Left cardiac atrium (tissue), 4 donors: ENCODE measurements at regions not wholly inside any gene's neighbourhood (a gene's known extent, or its start where the extent isn't known, plus 50 kb on each side); places are given as distances from the start of the nearest gene placed in this dataset.

Source experiments
- ATAC-seq, 2 donors: fragments of 200-7000 bp; cut with Tn5 transposase; one replicate each; pipeline ENCODE4 v1.9.1; 2020; ENCODE audit warnings: mild to moderate bottlenecking in 2 of 2, moderate library complexity in 2 of 2
- DNase-seq: peaks from one replicate; pipeline ENCODE4 v3.0.0-alpha.2; 2020
- intact Hi-C, 2 donors: fragments of 100-400 bp; cut with DNase I; formaldehyde crosslinking; loops; one replicate each; pipeline versions ENCODE4 v1.14.1 to v1.15.1; 2022 to 2023
- donor health status: DM: no; HTN: yes; CAD: no.
- donor health status: DM: no; HTN: yes; CAD: no; lungs with severe emphysema.
- donor health status: DM: yes; HTN: yes; CAD: no.
- donor health status: Dilated cardiomyopathy.

DNA sequence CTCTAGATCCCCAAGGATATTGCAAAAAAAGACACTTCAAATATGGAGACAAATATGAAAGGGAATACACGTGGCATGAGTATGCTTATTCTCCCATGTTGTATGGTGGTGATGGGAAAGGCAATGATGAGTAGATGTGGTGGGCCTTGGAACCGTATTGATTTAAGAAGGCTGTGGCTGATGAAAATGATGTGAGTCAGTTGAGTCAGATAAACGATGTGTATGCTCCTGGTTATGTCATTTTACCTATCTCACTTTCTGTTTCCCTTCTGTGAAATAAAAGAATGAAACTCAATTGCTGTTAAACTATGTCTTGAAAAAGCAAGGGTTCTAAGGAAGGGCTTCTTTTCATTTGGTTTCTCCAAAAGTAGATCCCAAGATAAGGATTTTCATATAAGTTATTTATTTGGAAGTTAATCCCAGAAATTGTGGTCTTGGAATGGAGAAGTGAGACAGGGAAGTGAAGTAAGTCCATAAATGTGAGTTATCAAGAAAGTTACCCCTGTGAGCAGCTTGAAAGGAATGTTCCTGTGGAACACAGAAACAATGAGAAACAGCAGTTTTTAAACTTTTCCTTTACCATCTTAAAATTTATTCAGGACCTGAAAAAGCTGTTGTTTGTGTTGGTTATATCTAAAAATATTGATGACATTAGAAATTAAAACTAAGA lies 292.0 kb downstream of the DUSP10 start:
- no peak for ATAC-seq
- DNase-seq: no peak
- intact Hi-C loops: no loop called here

DNA sequence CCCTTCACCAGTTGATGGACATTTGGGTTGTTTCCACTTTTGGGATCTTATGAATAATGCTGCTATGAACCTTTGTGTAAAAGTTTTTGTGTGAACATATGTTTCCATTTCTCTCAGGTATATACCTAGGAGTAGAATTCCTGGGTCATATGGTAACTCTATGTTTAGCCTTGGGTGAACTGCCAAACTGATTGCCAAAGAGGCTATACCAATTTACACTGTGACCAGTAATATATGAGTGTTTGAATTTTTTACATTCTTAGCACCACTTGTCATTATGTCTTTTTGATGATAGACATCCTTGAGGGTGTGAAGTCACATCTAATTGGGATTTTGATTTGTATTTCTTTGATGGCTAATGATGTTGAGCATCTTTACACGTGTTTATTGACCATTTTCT lies 290.1 kb downstream of the DUSP10 start:
- DNase-seq (no peak), ATAC-seq (no peak)
- intact Hi-C loops: no loop called here

DNA sequence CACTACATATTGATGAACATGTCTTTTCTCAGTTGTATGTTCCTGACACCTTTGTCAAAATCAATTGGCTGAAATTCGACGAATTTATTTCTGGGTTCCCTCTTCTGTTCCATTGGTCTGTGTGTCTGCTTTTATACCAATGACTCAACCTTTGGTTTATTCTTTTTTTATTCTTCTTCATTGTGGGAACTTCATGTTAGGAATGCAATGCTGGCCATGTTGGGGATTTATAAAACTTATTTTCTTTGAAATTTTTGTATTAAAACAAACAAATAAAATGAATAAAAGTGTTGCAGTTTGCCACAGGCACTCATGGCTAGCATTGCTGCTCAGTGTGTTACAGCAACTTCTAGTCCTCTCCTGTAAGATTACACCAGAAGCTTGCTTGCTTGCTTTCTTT lies 287.8 kb downstream of the DUSP10 start:
- DNase-seq (no peak), ATAC-seq (no peak)
- intact Hi-C loops: no loop called here

DNA sequence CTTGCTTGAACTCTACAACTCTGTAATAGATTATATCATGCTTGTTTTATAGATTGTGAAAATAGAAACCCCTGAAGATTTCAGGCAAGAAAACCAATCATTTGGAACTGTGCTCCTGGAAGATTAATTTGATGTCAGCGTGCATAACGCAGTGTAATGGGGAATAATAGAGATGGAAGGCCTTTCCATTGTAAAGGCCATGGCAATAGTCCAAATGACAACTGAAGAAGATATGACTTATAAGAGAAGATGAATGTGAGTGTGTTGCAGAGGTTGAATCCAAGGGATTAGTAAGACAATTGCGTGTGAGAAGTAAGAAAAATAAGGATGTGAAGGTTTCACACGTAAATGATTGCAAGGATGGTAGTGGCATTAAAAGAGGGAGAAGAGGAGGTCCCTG lies 285.0 kb downstream of the DUSP10 start:
- DNase-seq (no peak), ATAC-seq (no peak)
- intact Hi-C loops: no loop called here

DNA sequence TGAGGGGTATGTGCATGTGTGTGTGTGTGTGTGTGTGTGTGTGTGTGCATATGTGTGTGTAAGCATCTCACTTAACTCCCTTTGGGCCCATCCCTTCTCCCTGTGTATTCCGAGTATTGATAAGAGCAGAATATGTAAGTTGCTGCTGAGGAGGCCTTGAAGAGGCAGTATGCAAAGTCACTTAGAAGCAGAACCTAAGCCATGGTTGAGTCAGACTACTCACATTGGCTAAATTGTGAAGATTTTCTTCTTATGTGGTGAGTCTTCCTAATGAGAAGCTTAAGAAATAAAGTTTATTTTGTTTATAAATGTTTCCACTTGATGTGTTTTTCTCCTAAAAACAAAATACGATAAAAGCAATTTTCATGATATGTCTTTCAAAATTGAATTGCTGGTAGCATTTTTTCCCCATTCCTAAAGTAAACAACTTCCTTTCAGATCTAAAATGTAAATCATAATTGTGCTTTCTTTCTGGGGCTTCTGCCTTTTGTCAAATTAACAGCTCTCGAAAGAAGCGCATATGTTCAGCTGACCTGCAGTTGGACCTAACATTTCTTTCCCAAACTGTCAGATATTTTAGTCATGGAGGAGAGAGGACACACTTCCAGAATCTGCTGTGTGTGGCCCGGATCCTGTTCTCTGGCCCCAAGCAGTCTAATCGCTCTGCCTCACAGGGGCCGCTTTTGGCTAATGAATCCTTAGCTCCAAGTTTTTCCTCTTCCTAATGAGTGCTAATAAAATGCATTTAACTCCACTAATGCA lies 284.0 kb downstream of the DUSP10 start:
- no peak for DNase-seq
- peak; percentile 36 to 38 for ATAC-seq
- intact Hi-C loops: no loop called here

DNA sequence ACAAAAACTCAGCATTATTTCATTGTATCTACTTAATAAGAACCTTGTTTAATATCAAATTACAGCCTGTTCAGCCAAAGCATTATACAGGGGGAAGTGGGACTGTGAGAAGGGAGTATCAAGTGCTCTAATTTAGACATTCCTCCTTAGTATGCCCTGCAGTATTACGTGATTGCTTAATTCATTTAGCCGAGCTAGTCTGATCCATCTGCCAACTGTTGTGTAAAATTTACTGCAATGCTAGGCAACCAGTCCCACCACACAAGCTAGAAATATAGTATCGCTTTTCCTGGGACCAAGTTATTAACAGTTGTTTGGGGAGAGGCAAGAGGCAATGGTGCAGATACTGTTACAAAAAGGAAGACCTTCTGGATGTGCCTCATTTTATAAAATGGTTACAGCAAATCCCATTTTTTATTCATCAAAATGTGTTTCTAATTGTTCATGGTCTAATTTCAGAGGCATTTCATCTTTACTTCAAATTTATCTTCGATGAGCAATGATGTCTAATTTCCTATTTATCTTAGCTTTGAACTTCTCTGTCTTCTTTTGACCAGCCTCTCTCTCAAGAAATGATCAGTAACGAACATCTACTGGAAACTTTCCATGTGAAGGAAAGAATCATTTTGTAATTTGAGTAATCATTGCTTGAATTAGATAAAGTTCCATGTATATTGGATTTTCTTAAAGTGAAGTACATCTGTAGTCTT lies 283.3 kb downstream of the DUSP10 start:
- ATAC-seq (peak; percentile 92 to 96), DNase-seq (no peak)
- intact Hi-C loops: no loop called here

DNA sequence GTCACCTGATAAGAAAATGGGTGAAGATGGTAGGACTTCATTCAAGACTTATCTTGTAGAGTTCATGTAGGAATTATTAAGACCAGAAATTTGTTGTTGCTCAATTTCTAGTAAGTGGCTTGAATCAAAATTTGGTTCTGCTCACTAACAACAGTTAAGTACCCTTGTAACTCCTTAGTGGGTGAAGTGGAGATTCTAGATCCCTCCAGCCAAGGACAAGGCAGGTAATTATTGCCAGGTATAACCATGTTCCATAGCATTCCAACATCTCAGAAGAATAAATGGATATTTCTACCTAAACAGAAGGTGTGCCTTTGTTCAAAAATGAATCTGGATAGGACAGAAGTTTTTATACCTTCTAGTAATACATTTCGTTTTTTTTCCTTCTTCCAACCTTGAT lies 282.3 kb downstream of the DUSP10 start:
- DNase-seq: no peak
- intact Hi-C loops: no loop called here
- no peak for ATAC-seq

DNA sequence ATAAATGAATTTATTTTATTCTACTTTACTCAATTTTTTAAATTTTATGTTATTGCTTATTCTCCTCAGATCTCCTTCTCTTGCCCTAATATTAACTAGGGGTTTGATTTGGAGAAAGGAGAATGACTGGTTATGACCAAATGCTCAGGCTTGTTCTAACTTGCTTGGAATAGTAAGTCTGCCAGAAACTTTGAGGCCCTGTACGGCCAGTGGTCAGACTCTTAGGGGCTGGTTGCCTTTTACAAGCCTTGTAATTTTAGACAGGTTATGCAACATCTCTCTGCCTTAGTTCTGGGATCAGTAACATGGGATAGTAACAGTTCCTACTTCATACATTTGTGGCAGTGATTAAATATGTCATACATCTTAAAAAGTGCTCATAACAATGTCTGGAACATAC lies 279.5 kb downstream of the DUSP10 start:
- ATAC-seq: no peak
- no peak for DNase-seq
- intact Hi-C loops: no loop called here

DNA sequence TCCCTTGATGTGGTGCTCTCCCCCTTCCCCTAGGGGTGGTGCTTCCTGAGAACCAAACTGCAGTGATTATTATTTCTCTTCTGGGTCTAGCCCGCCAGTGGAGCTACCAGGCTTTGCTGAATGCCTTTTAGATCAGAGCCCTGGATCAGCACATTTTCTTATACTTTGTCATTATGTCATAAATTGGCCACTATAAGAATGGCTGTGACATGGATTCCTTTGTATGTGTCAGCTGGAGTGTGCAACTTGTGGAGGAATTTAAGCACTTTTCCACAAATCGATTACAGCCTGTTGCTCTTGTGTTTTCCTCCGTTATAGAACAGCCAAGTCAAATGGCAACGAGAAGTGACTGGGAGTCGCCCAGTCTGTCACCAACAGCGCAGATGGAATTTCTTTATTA lies 273.3 kb downstream of the DUSP10 start:
- no peak for ATAC-seq
- intact Hi-C loops: no loop called here
- no peak for DNase-seq

DNA sequence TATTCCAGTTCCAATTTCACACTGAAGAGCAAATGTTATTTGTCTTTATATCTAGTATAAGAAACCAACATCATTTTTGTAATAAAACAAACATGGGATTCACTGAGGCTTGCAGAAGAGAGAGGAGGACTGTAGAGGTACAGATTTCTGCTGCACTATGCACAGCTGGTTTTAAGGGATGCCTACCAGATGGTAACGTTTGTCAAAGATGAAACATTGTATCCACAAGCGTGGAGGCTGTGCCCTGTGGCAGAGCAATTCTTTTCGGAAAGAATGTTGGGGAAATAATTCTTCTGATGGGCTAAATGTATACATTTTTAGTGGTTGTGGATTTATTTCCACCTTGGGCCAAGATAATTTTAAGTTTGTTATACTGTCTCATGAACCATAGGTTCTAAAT lies 272.4 kb downstream of the DUSP10 start:
- ATAC-seq: no peak
- intact Hi-C loops: no loop called here
- DNase-seq: no peak

DNA sequence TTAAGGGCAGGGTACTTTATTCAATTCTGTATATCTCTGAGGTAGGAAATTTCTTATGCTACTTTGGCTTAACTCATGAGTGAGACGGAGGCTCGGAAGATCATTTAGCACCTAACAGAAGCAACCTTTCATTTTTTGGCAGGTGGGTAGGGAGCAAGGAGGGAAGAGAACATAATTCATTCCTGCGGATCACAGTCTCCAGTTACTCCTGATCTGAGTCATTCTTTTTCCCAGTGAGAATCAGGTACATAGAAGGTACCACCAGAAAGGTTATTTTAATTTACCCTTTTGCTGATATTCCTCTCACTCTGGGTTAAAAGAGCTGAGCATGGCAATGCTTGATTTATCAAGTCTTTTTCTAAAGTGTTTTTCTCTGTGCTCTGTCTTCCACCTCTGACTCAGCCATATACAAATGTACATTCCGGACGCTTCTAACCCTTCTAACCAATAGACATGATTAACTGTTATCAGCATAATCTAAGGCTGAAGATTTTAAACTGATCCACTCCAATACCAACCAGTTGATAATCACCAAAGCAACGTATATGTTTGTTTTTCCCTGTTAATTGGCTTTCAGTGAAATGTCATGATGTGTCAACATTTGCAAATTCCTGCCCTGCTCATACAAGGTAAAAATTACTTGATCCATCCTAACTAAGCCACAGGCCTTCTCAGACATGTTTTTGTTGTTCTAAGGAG lies 271.7 kb downstream of the DUSP10 start:
- ATAC-seq: no peak
- intact Hi-C loops: no loop called here
- DNase-seq: no peak

DNA sequence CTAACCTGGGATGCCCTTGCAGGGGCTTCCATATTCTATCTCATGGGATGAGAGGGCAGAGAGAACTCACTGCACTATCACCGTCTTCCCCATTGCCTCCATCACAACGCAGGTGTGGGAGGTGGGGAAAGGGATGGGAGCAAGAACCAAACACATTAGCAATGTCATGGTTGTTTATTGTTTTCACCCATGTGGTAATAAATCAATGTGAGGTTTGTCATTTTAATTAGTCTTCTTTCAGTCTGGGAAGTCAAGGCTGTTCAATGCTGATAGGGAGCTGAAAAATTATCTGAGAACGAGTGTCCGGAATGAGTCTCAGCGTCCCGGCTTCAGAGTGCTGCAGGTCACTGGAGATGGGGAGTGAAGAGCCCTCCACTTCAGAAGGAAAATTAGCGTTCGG lies 268.5 kb downstream of the DUSP10 start:
- ATAC-seq (no peak), DNase-seq (no peak)
- intact Hi-C loops: no loop called here

DNA sequence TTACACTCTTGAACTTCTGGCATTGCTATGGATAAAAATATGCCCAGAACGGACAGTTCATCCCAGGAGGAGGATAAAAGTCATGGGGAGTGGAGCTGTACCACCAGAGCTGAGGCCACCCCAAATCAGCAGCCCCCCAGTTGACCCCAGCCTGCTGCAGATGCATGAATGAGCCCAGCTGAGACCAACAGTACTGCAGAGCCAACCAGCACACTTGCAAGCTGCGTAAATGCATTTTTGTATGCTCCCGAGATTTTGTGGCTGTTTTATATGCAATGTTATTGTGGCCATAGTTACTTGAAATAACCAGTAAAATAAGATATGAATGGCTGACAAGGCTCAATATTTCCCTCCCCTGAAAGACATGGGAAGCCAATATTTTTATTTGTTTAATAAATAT lies 264.6 kb downstream of the DUSP10 start:
- ATAC-seq (no peak), DNase-seq (no peak)
- intact Hi-C loops: no loop called here

DNA sequence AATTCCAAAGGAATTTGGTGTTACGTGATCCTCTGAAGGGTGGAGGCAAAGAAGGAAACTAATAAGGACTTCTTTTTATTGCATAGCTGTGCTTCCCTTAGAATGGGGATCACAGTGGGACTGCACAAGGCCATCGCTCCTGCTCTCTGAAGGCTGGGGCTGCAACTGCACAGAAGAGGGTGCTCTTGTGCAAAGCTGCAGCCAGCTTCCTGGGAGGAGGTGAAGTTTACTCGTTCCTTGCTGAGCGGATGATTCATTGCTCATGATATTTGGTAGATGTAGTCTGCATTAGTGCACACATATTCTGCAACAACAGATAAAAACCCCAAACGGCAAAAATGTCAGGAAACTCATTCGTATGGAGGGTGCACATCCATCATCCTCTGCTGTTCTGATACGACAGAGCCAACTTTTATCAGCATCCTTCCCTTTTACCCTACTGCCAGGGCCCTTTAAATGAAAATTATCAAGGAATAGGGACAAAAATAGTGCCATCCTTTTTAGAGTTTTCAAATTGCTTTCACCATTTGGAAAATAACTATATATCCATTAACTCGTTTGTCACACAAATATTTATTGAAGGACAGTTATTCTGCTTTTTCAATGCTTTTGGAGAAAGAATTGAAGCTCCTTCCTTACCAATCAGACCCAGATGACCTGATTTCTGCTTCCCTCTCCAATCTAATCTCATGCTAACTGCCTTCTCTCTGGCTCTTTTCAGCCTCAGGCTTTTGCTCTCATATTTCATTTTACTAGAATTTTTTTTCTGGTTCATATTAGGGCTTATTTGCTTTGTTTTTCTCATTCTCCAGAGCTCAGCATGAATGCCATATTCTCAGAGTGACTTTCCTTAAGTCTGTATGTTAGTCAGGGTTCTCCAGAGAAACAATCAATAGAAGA lies 263.6 kb downstream of the DUSP10 start:
- ATAC-seq (peak; percentile 84 to 97), DNase-seq (peak; percentile 44)
- intact Hi-C loops: loop anchor here in 1 of 2 donors (2.0 kb wide), 1 partner anchor 977 kb away; no protein-coding TSS in a partner anchor

DNA sequence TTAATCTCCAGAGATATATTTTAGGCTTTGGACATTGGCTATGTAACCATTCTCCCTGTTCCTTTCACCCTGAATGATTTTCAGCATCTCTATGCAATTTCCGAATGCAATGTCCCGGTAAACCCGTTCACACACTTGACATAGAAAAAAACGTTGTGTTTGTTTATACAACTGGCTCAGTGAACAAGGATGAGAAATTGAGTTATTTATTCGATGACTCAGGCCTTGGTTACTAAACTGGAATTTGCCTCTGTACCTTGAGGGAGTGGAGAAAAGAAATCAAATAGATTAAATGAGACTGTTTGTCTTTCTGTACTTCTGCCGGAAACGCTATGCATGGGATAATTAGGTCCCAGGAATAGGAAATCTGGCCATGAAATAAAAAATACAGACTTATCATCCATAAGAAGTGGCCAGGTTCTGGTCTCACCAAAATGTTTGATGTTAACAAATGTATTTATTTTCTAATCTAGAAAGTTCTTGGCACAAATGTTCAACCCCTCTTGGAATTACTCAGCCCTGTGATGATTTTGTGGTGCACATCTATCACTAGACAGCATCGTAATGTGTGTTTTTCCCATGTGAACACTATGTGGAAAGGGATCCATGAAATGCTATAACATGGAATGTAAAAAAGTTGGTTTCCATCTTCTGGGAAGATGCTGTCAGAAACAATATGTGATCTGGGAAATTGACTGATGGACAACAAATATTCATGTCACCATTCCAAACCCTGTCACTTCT lies 253.9 kb downstream of the DUSP10 start:
- no peak for ATAC-seq
- intact Hi-C loops: no loop called here
- DNase-seq: no peak

DNA sequence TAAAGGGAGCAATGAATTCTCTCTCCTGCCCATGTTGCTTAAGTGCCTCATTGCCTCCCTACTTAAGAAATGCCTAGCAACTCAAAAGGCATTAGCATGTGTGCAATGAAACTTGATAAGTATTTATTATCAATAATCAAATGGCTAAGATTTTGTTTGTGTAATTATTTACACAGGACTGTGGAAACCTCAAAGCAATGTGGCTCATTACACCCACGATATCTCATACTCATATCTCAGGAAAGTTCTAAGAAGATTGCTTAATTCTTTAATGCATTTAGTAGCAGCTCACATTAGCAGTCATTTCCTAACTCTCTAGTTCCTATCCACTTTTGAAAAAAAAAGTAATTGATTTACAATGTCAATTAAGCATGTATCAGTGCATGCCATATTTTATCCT lies 253.3 kb downstream of the DUSP10 start:
- DNase-seq: no peak
- no peak for ATAC-seq
- intact Hi-C loops: no loop called here

DNA sequence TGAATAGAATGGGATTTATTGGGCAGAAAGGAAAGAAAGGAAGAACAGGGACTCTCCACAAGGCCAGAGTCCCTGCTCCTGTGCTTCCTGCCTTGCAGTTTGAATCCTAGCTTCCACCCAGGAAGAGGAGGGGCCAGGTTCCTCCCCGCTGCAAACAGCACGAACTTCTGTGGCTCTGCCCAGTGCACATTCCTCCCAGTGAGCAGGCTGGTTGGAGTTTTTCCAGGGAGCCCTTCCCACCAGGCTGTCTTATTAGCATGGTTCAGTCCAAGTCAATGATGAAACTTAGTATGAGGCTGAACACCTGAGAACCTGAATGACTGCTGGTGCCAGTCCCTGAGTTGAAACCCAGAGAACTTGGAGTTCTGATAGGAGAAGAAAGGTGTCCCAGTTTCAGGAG lies 247.2 kb downstream of the DUSP10 start:
- peak; percentile 38 to 51 for ATAC-seq
- DNase-seq: no peak
- intact Hi-C loops: no loop called here

DNA sequence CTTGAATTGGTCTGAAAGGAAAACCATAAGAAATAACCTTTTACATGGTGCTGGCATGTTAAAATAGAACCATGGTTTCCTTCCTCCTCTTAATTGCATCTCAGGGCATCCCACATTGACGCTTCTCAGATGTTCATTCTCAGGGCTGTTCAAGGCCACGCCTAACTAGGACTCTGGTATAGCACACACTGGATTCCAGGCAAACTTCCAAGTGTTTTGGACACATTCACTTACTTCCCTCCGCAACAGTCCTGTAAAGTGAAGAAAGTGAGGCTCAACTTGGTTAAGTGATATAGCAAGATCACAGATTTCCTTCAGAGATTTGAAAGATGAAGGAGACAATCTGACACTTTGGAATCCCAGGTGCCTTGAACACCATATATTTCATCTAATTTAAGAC lies 244.8 kb downstream of the DUSP10 start:
- intact Hi-C loops: no loop called here
- DNase-seq (no peak), ATAC-seq (no peak)
